Spinal cord (tissue), 9 donors: ENCODE measurements at regions not wholly inside any gene's neighbourhood (a gene's known extent, or its start where the extent isn't known, plus 50 kb on each side); places are given as distances from the start of the nearest gene placed in this dataset.

Experiments used
- DNase-seq, 6 donors: peaks; one replicate each; pipeline versions ENCODE4 v3.0.0 to v3.0.0-alpha.2; 2013 to 2015; ENCODE audit warnings: low spot score in 6 of 6, low read depth in 4 of 6
- H3K27ac ChIP-seq: one replicate; pipeline ENCODE4 v1.5.1; 2013; ENCODE audit warnings: low read depth, low read length, control low read depth
- H3K27me3 ChIP-seq: one replicate; pipeline ENCODE4 v1.6.1; 2013; ENCODE audit warnings: low read length; ENCODE audit not compliant: control insufficient read depth, insufficient read depth
- H3K36me3 ChIP-seq: one replicate; pipeline ENCODE4 v1.6.1; 2013; ENCODE audit warnings: low read length; ENCODE audit not compliant: control insufficient read depth, insufficient read depth
- H3K4me1 ChIP-seq: one replicate; pipeline ENCODE4 v1.6.1; 2013; ENCODE audit warnings: low read length; ENCODE audit not compliant: control insufficient read depth, insufficient read depth
- H3K4me3 ChIP-seq: one replicate; pipeline ENCODE4 v1.5.1; 2013; ENCODE audit warnings: low read depth, low read length, control low read depth
- H3K9me3 ChIP-seq: one replicate; pipeline ENCODE4 v1.6.1; 2013; ENCODE audit warnings: low read length; ENCODE audit not compliant: control insufficient read depth, insufficient read depth
- WGBS: methylation state at CpG from one replicate; pipeline ENCODE4 v1.1.5; 2013; ENCODE audit warnings: missing lambda C conversion rate; ENCODE audit not compliant: insufficient coverage; 5-methylcytosine and 5-hydroxymethylcytosine counted together
- donor health status: healthy.

- peaks cover 3% of the 10 kb centered on the region for H3K4me1 ChIP-seq
- H3K27me3 ChIP-seq, result no peaks in the 10 kb centered on the region
- DNase-seq, result no peak
- H3K9me3 ChIP-seq, result no peaks in the 10 kb centered on the region
- no peaks in the 10 kb centered on the region for H3K36me3 ChIP-seq
- no peak overlapping the region for H3K4me3 ChIP-seq
- 97% methylated on average over 3 of the region's 7 CpGs for WGBS
- no peak overlapping the region for H3K27ac ChIP-seq
Measured at GRCh38 chr6:106732376-106732940, 103.1 kb downstream of the QRSL1 start.

- H3K27ac ChIP-seq, result no peak overlapping the region
- no peak for DNase-seq
- H3K4me1 ChIP-seq, result peaks cover 3% of the 10 kb centered on the region
- no peaks in the 10 kb centered on the region for H3K36me3 ChIP-seq
- H3K4me3 ChIP-seq, result no peak overlapping the region
- H3K27me3 ChIP-seq, result no peaks in the 10 kb centered on the region
- H3K9me3 ChIP-seq, result no peaks in the 10 kb centered on the region
- WGBS, result no CpG with 5 or more reads among the region's 1 CpG
Measured at GRCh38 chr6:106731843-106732160, 102.4 kb downstream of the QRSL1 start.

GRCh38 chr6:106731144-106731842, 101.9 kb downstream of the QRSL1 start:
- Histone ChIP-seq H3K27ac (no peak overlapping the region), H3K4me1 (peaks cover 3% of the 10 kb centered on the region), H3K4me3 (no peak overlapping the region), H3K36me3 (no peaks in the 10 kb centered on the region), H3K9me3 (no peaks in the 10 kb centered on the region), H3K27me3 (no peaks in the 10 kb centered on the region)
- 75% methylated on average over 5 of the region's 6 CpGs for WGBS
- DNase-seq, result no peak

GRCh38 chr6:106730718-106731117, 101.3 kb downstream of the QRSL1 start:
- H3K27ac ChIP-seq, result no peak overlapping the region
- 66% methylated on average over 5 of the region's 6 CpGs for WGBS
- DNase-seq, result peak in 1 of 6 donors; percentile 48

GRCh38 chr6:106730264-106730663, 100.9 kb downstream of the QRSL1 start:
- Histone ChIP-seq H3K4me1 (peaks cover 3% of the 10 kb centered on the region), H3K36me3 (no peaks in the 10 kb centered on the region), H3K27me3 (no peaks in the 10 kb centered on the region), H3K4me3 (no peak overlapping the region), H3K9me3 (no peaks in the 10 kb centered on the region), H3K27ac (no peak overlapping the region)
- 95% methylated on average over 1 of the region's 1 CpG for WGBS
- no peak for DNase-seq

More at GRCh38 chr6:106730718-106731117, 101.3 kb downstream of the QRSL1 start:
- Histone ChIP-seq H3K36me3 (no peaks in the 10 kb centered on the region), H3K27me3 (no peaks in the 10 kb centered on the region), H3K9me3 (no peaks in the 10 kb centered on the region), H3K4me1 (peaks cover 3% of the 10 kb centered on the region), H3K4me3 (no peak overlapping the region)

- Histone ChIP-seq H3K4me1 (peaks cover 3% of the 10 kb centered on the region), H3K27ac (no peak overlapping the region), H3K9me3 (no peaks in the 10 kb centered on the region), H3K4me3 (no peak overlapping the region), H3K36me3 (no peaks in the 10 kb centered on the region), H3K27me3 (no peaks in the 10 kb centered on the region)
- WGBS, result 98% methylated on average over 4 of the region's 4 CpGs
- no peak for DNase-seq
Measured at GRCh38 chr6:106729841-106730240, 100.5 kb downstream of the QRSL1 start.

GRCh38 chr6:106728296-106728870, 99.0 kb downstream of the QRSL1 start:
- Histone ChIP-seq H3K9me3 (no peaks in the 10 kb centered on the region), H3K4me1 (peaks cover 3% of the 10 kb centered on the region), H3K27ac (no peak overlapping the region), H3K27me3 (no peaks in the 10 kb centered on the region), H3K4me3 (no peak overlapping the region), H3K36me3 (no peaks in the 10 kb centered on the region)
- DNase-seq, result no peak
- WGBS, result 86% methylated on average over 3 of the region's 5 CpGs

GRCh38 chr6:106727480-106728149, 98.2 kb downstream of the QRSL1 start:
- H3K4me1 ChIP-seq, result peaks cover 3% of the 10 kb centered on the region
- no peaks in the 10 kb centered on the region for H3K27me3 ChIP-seq
- H3K9me3 ChIP-seq, result no peaks in the 10 kb centered on the region
- no peak overlapping the region for H3K27ac ChIP-seq
- H3K4me3 ChIP-seq, result no peak overlapping the region
- WGBS, result no CpG with 5 or more reads among the region's 3 CpGs
- no peaks in the 10 kb centered on the region for H3K36me3 ChIP-seq
- peak in 1 of 6 donors; percentile 85 for DNase-seq

GRCh38 chr6:106724848-106725247, 95.5 kb downstream of the QRSL1 start:
- no peaks in the 10 kb centered on the region for H3K27me3 ChIP-seq
- no peaks in the 10 kb centered on the region for H3K9me3 ChIP-seq
- no peak for DNase-seq
- no peaks in the 10 kb centered on the region for H3K36me3 ChIP-seq
- H3K4me1 ChIP-seq, result no peaks in the 10 kb centered on the region
- H3K4me3 ChIP-seq, result no peak overlapping the region
- no peak overlapping the region for H3K27ac ChIP-seq
- 83% methylated on average over 1 of the region's 2 CpGs for WGBS
